Ascending aorta (tissue), 2 donors: ENCODE measurements at regions not wholly inside any gene's neighbourhood (a gene's known extent, or its start where the extent isn't known, plus 50 kb on each side); places are given as distances from the start of the nearest gene placed in this dataset.
"Not testable (repeated sequence)": the region's sequence is repeated elsewhere in the genome, so short reads cannot be mapped to it uniquely, and the experiment has no call there.

Experiments
- DNase-seq, 2 donors: peaks; one replicate each; pipeline ENCODE4 v3.0.0-alpha.2; 2019; ENCODE audit warnings: low spot score in 2 of 2
- H3K27ac ChIP-seq, 2 donors: fragments of 200-600 bp; sonication (generic); one replicate each; pipeline ENCODE4 v1.5.1; 2016 to 2017; ENCODE audit warnings: mild to moderate bottlenecking in 1 of 2
- H3K27me3 ChIP-seq: fragments of 200-600 bp; sonication (generic); one replicate; pipeline ENCODE4 v1.5.1; 2017
- H3K36me3 ChIP-seq, 2 donors: fragments of 200-600 bp; sonication (generic); one replicate each; pipeline ENCODE4 v1.5.1; 2016
- H3K4me1 ChIP-seq, 2 donors: fragments of 200-600 bp; sonication (generic); one replicate each; pipeline ENCODE4 v1.5.1; 2016 to 2017; ENCODE audit warnings: mild to moderate bottlenecking in 1 of 2
- H3K4me3 ChIP-seq, 2 donors: fragments of 200-600 bp; sonication (generic); one replicate each; pipeline ENCODE4 v1.5.1; 2016 to 2017; ENCODE audit warnings: mild to moderate bottlenecking in 1 of 2
- H3K9me3 ChIP-seq, 2 donors: fragments of 200-600 bp; sonication (generic); one replicate each; pipeline ENCODE4 v1.5.1; 2016
- intact Hi-C: fragments of 100-400 bp; cut with DNase I; formaldehyde crosslinking; loops from one replicate; pipeline ENCODE4 v1.15.1; 2023
- TF ChIP-seq, protein P1 (sequence below), 3 experiments: fragments of 200-600 bp in 2 of 3; fragments of 450-650 bp in 1 of 3; sonication (generic) in 2 of 3; IDR thresholded peaks; one replicate each; pipeline ENCODE4 v1.5.1; 2016 to 2019; ENCODE audit warnings: antibody characterized with exemption in 3 of 3, mild to moderate bottlenecking in 1 of 3, moderate library complexity in 1 of 3

DNA sequence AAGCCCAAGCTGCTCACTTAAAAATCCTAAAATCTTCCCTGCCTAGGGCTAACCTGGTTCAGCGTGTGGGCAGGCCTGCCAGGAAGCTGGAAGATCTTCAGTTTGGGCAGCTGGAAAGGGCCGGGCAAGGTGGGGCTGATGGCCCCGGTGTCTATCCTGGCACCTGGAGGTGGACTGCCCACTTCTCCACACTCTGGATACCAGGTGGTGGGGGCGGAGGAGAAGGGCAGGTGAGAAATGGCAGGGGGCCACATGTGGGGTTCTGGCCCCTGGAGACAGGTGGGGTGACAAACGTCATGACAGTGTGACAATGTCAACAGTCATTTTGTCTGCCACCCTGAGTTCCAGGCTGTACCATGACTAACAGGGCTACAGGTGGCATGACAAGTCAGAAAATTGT lies 78.5 kb upstream of the C16orf82 start:
- intact Hi-C loops = no loop called here
- TF ChIP-seq, protein P1, sequence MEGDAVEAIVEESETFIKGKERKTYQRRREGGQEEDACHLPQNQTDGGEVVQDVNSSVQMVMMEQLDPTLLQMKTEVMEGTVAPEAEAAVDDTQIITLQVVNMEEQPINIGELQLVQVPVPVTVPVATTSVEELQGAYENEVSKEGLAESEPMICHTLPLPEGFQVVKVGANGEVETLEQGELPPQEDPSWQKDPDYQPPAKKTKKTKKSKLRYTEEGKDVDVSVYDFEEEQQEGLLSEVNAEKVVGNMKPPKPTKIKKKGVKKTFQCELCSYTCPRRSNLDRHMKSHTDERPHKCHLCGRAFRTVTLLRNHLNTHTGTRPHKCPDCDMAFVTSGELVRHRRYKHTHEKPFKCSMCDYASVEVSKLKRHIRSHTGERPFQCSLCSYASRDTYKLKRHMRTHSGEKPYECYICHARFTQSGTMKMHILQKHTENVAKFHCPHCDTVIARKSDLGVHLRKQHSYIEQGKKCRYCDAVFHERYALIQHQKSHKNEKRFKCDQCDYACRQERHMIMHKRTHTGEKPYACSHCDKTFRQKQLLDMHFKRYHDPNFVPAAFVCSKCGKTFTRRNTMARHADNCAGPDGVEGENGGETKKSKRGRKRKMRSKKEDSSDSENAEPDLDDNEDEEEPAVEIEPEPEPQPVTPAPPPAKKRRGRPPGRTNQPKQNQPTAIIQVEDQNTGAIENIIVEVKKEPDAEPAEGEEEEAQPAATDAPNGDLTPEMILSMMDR (IDR thresholded peaks at IDR 0.05) = no peak
- no peak overlapping the region for H3K4me3 ChIP-seq
- no peaks in the 10 kb centered on the region for H3K4me1 ChIP-seq
- no peaks in the 10 kb centered on the region for H3K9me3 ChIP-seq
- H3K36me3 ChIP-seq = no peaks in the 10 kb centered on the region
- H3K27ac ChIP-seq = no peak overlapping the region
- no peak for DNase-seq
- no peaks in the 10 kb centered on the region for H3K27me3 ChIP-seq

DNA sequence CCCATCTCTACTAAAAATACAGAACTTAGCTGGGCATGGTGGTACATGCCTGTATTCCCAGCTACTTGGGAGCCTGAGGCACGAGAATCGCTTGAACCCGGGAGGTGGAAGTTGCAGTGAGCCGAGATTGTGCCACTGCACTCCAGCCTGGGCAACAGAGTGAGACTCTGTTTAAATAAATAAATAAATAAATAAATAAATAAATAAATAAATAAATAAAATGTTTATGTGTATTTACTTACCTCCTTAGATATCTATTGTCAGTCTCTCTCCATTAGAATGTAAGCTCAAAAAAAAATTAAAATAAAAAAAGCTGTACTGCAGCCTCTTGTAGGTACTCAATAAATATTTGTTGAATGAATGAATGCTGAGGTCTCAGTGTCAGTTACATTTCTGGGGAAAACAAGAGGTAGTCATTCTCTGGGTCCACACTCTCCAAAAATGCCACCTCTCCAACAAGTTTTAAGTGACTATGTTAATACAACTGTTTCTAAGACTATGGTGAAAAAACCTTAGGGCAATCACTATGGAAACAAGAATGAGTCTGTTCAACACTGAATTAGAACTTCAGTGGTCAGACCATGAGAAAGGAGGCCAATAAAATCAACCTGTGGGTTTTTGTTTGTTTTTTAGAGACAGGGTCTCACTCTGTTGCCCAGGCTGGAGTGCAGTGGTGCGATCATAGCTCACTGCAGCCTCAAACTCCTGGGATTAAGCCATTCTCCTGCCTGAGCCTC lies 76.2 kb upstream of the C16orf82 start:
- H3K27me3 ChIP-seq, H3K27ac ChIP-seq, H3K4me1 ChIP-seq, intact Hi-C loops, H3K36me3 ChIP-seq, H3K9me3 ChIP-seq, H3K4me3 ChIP-seq: not testable (repeated sequence)
- DNase-seq = peak in 1 of 2 donors; percentile 13

DNA sequence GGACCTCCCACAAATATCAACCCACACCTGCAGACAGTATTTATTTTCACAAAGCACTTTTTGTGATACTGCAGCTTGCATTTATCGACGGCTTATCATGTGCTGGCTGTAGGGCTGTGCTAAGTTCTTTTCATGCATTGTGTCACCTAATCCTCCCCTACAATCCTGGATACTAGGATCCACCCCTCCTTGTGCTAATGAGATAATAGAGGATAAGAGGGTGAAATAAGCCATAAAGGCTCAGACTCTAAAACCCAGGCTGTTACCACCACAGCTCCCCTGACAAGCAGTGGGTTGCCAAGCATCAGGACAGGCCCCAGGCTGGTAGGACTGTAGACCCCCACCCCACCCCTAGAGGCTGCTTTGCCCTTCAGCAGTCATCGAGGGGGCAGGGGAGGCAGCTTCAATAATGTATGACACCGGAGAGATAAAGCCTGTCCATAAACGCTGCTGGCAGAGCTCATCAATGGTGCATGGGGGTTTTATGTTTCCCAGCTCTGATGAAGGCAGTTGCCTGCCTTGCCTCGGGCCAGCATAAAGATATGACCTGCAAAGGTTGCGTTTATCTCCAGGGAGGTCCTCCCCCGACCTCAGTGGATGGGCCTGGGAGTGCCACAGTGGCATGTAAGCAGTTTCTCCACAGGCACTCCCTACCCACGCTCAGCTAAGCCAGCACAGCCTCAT lies 73.9 kb upstream of the C16orf82 start:
- Histone ChIP-seq H3K27ac (no peak overlapping the region), H3K4me1 (no peaks in the 10 kb centered on the region), H3K4me3 (no peak overlapping the region), H3K36me3 (no peaks in the 10 kb centered on the region), H3K9me3 (no peaks in the 10 kb centered on the region), H3K27me3 (no peaks in the 10 kb centered on the region)
- intact Hi-C loops = no loop called here
- TF ChIP-seq, protein P1 (IDR thresholded peaks at IDR 0.05) = no peak
- peak in 1 of 2 donors; percentile 46 for DNase-seq

DNA sequence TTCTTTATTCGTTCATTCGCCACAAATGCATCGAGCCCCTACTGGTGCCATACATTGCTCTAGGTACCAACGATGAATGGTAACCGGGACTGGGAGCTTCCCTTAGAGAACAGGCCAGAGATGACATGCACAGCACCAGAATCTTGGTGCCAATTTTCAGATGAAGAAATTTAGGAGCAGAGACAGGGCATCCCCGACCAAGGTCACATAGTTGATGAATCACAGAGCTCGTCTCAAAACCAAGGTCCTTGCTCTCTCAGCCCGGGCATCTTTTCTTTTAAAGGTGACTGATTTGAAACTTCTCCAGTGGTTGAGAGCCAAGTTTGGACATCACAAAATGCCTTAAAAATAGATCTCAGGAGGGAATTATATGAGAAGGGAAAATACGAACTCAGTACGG lies 73.2 kb upstream of the C16orf82 start:
- intact Hi-C loops = no loop called here
- Histone ChIP-seq H3K36me3 (no peaks in the 10 kb centered on the region), H3K27ac (no peak overlapping the region), H3K4me3 (no peak overlapping the region), H3K27me3 (no peaks in the 10 kb centered on the region), H3K4me1 (no peaks in the 10 kb centered on the region), H3K9me3 (no peaks in the 10 kb centered on the region)
- peak in 1 of 2 donors; percentile 56 for DNase-seq
- TF ChIP-seq, protein P1 (IDR thresholded peaks at IDR 0.05) = no peak

DNA sequence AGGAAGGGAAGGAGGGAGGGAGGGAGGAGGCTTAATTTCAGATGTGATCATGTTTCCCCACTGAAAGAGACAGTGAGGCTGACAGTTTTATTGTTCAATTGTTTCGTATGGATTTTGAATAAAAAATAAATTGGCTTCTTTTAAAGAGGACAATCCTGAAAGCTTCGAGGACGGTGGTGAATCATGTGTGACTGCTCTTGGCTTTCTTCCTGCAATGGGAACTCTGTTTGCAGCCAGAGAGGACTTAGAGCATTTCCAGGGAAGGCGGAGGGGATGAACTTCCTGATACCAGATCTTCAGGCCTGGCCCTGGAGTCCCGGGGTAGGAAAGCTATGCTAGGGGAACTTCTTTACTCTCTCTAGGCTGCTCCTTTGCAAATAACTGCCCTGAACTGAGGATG lies 72.8 kb upstream of the C16orf82 start:
- Histone ChIP-seq H3K36me3 (no peaks in the 10 kb centered on the region), H3K4me1 (no peaks in the 10 kb centered on the region), H3K9me3 (no peaks in the 10 kb centered on the region), H3K27me3 (no peaks in the 10 kb centered on the region), H3K4me3 (no peak overlapping the region), H3K27ac (no peak overlapping the region)
- DNase-seq = peak in 1 of 2 donors; percentile 37
- intact Hi-C loops = no loop called here
- TF ChIP-seq, protein P1 (IDR thresholded peaks at IDR 0.05) = no peak

DNA sequence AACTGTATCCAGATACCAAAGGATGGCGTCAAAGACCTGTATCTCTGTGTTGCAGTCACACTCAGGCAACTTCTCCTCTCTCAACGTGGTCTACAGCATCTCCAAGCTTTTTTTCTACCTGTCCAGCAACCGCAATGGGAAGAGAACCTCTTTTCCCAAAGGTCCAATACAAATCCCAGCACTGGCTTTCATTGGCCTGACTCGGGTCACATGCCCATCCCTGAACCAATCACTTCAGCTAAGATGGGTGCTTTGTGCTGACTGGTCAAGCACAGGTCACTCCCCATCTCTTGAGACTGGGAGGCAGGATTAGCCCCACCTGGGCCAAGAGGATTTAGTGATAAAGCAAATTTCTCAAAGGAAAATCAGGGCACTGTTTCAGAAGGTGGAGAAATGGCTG lies 71.2 kb upstream of the C16orf82 start:
- intact Hi-C loops = no loop called here
- no peaks in the 10 kb centered on the region for H3K27me3 ChIP-seq
- TF ChIP-seq, protein P1 (IDR thresholded peaks at IDR 0.05) = no peak

More for the DNA sequence above, 71.2 kb upstream of the C16orf82 start:
- Histone ChIP-seq H3K4me1 (no peaks in the 10 kb centered on the region), H3K9me3 (no peaks in the 10 kb centered on the region), H3K36me3 (no peaks in the 10 kb centered on the region), H3K4me3 (no peak overlapping the region), H3K27ac (no peak overlapping the region)
- no peak for DNase-seq
